IPS DF 6.9 (cell line): ENCODE measurements at regions not wholly inside any gene's neighbourhood (a gene's known extent, or its start where the extent isn't known, plus 50 kb on each side); places are given as distances from the start of the nearest gene placed in this dataset.

Source experiments
- DNase-seq: peaks from one replicate; pipeline ENCODE4 v3.0.0-alpha.2; 2013; ENCODE audit warnings: low read depth, low spot score
- H3K27ac ChIP-seq: one replicate; pipeline ENCODE4 v1.5.1; 2013; ENCODE audit warnings: low read length, control low read depth
- H3K27me3 ChIP-seq: 2 replicates; pipeline ENCODE4 v1.6.1; 2013; ENCODE audit warnings: mild to moderate bottlenecking, low read length; ENCODE audit not compliant: control insufficient read depth, insufficient read depth
- H3K36me3 ChIP-seq: 2 replicates; pipeline ENCODE4 v1.6.1; 2013; ENCODE audit warnings: low read length; ENCODE audit not compliant: control insufficient read depth, insufficient read depth
- H3K4me1 ChIP-seq: 2 replicates; pipeline ENCODE4 v1.6.1; 2013; ENCODE audit warnings: low read length; ENCODE audit not compliant: control insufficient read depth, insufficient read depth
- H3K4me3 ChIP-seq: 2 replicates; pipeline ENCODE4 v1.5.1; 2013; ENCODE audit warnings: mild to moderate bottlenecking, low read length
- H3K9me3 ChIP-seq: 2 replicates; pipeline ENCODE4 v1.6.1; 2013; ENCODE audit warnings: low read length, inconsistent platforms; ENCODE audit not compliant: control insufficient read depth, insufficient read depth
- WGBS: extraction: QIAGEN DNeasy Blood & Tissue Kit; methylation state at CpG from one replicate; pipeline ENCODE4 v1.1.7; 2013; ENCODE audit warnings: mixed read lengths, missing lambda C conversion rate; ENCODE audit not compliant: insufficient read length, insufficient coverage; 5-methylcytosine and 5-hydroxymethylcytosine counted together

DNA sequence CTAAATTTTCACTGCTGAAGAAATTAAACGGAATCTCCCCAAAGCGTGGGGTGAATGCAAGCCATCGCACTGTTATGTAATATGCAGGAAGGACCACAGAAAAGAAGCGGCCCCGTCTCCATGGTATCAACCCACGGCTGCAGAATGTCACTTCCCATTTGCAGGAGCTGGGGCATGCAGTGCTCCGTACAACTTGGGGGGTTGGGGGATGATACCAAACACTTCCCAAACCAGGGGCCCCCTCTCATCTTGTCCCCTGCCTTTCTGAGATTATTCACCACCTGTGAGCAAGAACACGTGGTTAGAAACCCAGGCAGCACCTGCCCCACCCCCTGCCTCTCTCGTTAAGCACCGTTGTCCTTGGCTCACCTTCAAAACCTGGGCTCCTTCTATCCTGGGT lies 505.1 kb upstream of the TMEM132C start:
- Histone ChIP-seq H3K27ac (no peak overlapping the region), H3K4me1 (no peaks in the 10 kb centered on the region), H3K9me3 (peaks cover 13% of the 10 kb centered on the region), H3K4me3 (no peak overlapping the region), H3K27me3 (no peaks in the 10 kb centered on the region), H3K36me3 (no peaks in the 10 kb centered on the region)
- DNase-seq, result no peak
- no CpG with 5 or more reads among the region's 10 CpGs for WGBS

DNA sequence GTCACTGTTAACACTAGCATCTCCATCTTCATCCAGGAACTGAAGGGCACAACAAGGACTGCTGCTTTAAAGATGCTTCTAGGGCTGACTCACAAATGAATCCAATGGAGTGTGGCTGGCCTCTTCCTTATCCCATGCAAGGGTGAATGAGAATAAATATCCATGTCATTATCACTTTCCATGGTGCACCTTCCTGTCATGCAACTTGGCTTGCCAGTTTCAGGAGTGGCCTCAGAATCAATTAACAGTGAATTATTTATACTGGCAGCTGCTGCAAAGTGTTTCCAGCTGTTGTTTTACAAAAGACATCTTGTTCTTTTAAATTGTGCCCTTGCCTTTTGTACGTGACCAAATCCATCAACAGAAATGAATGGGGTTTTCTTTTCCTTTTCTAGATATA lies 499.3 kb upstream of the TMEM132C start:
- Histone ChIP-seq H3K27me3 (no peaks in the 10 kb centered on the region), H3K9me3 (peaks cover 17% of the 10 kb centered on the region), H3K27ac (no peak overlapping the region), H3K36me3 (no peaks in the 10 kb centered on the region), H3K4me3 (no peak overlapping the region), H3K4me1 (no peaks in the 10 kb centered on the region)
- WGBS, result no CpG with 5 or more reads among the region's 1 CpG
- DNase-seq, result no peak

DNA sequence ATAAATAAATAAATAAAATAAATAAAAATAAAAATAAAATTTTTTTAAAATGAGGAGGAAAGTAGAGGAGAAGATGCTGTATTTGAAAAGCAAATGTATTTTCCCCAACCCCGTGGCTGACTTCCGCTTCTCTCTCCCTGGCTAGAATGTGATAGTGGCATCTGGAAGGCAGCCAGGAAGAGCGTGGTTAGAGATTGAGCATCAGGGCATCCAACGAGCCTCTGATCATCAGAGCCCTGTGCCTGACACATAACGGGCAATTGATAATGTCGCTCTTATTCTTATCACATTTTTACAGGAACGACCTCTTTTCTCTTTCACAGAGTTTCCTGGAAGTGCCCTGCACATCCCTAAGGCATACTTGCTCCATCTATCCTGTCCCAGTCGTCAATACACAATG lies 496.9 kb upstream of the TMEM132C start:
- no peak overlapping the region for H3K4me3 ChIP-seq
- no peaks in the 10 kb centered on the region for H3K27me3 ChIP-seq
- peaks cover 8% of the 10 kb centered on the region for H3K9me3 ChIP-seq
- no peak for DNase-seq
- WGBS, result no CpG with 5 or more reads among the region's 8 CpGs
- no peaks in the 10 kb centered on the region for H3K4me1 ChIP-seq
- no peaks in the 10 kb centered on the region; the same call in 1 of the 2 replicates for H3K36me3 ChIP-seq
- H3K27ac ChIP-seq, result no peak overlapping the region

DNA sequence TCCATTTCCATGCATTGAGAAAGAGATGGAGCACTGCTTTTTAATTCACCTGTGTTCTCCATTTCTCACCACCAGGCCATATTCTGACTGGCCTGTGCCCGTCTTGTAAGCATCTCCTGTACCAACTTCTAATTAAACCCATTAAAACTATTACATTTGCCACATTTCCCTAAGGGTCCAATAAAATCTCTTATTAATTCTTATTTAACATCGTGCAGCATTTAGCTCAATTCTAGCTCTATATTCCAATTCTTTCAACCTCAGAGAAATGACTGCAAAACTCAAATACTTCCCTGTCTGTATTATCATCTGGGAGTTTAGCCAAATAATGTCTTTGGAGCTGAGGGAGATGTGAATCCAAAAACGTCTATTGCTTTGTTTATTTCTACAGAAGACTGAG lies 495.4 kb upstream of the TMEM132C start:
- 100% methylated on average over 1 of the region's 3 CpGs for WGBS
- Histone ChIP-seq H3K36me3 (no peaks in the 10 kb centered on the region; the same call in 1 of the 2 replicates), H3K27ac (no peak overlapping the region), H3K4me3 (no peak overlapping the region), H3K4me1 (no peaks in the 10 kb centered on the region), H3K27me3 (no peaks in the 10 kb centered on the region), H3K9me3 (peaks cover 5% of the 10 kb centered on the region)
- no peak for DNase-seq

DNA sequence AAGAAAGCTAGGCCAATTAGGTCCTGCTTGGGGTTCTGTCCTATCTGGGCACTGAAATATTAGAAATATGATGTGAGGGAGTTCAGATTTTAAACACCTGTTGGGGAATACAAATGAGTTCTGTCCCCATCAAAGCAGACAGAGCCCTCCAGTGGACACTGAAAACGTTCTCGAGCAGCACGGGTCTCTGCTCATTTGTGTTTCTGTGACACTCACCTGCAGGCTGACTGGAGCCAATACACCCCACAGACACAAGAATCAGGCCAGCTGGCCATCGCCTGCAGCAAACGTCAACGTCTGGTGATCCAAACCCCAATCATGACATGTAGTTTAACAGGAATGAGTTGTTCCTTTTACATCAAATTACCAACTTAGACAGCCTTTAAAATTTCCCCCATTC lies 493.4 kb upstream of the TMEM132C start:
- WGBS, result no CpG with 5 or more reads among the region's 6 CpGs

DNA sequence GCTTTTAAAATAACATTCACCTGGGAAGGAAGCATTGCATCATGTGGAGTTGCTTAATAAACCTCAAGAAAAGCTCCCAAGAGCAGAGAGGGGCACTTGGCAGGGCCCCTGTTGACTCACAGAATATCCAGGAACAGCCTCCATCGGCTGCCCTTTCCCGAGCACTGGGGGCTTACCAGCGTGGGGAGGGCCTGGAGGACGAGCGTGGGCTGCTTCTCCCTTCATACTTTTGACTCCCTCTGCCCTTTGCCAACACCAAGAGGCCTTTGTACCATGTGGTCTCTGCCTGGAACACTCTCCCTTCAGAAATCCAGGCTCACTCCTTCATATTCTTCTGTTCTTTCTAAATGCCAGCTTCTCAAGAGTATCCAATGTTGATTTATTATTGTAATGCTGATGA lies 492.1 kb upstream of the TMEM132C start:
- no peak for DNase-seq
- Histone ChIP-seq H3K27ac (no peak overlapping the region), H3K4me3 (no peak overlapping the region), H3K36me3 (no peaks in the 10 kb centered on the region; the same call in 1 of the 2 replicates), H3K9me3 (peaks cover 6% of the 10 kb centered on the region), H3K27me3 (no peaks in the 10 kb centered on the region), H3K4me1 (no peaks in the 10 kb centered on the region)
- WGBS, result no CpG with 5 or more reads among the region's 5 CpGs

More for the DNA sequence above, 493.4 kb upstream of the TMEM132C start:
- peaks cover 4% of the 10 kb centered on the region for H3K9me3 ChIP-seq
- H3K27me3 ChIP-seq, result no peaks in the 10 kb centered on the region
- H3K36me3 ChIP-seq, result no peaks in the 10 kb centered on the region; the same call in 1 of the 2 replicates
- DNase-seq, result no peak
- no peak overlapping the region for H3K27ac ChIP-seq
- no peaks in the 10 kb centered on the region for H3K4me1 ChIP-seq
- no peak overlapping the region for H3K4me3 ChIP-seq

DNA sequence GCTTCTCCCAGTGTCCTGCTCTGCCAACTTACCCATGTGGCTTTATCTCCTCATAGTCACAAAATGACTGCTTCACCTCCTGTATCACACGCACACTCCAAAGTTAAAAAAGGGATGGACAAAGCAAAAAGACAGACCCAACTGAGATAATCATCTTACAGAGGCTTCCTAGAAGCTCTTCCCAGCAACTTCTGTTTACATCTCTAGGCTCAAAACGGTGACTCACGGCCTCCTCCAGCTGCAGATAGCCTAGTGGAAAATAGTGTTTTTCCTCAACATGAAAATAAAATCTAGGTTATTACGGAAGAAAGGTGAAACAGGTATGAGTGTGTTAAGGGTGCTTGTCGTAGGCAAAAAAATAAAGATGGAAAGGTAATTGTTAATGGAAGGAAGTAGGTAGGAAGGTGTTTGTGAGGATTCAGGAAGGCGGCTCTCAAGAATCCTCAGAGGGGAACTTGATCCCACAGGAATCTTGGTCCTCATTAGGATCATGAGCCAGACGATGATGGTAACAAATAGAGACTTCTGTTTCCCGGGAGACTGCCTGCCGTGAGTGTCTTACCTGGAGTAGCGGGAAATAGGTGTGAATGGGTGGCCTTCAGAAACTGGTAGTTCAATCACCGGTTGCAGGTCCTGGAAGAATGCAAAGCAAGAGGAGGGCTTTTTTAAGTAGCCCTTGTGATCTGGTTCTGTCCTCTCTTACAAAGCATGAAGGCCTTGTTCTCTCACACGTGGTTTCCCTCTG lies 487.5 kb upstream of the TMEM132C start:
- 100% methylated on average over 3 of the region's 12 CpGs for WGBS
- no peaks in the 10 kb centered on the region; the same call in 1 of the 2 replicates for H3K36me3 ChIP-seq
- H3K27ac ChIP-seq, result no peak overlapping the region
- peaks cover 7% of the 10 kb centered on the region for H3K9me3 ChIP-seq
- no peaks in the 10 kb centered on the region for H3K4me1 ChIP-seq
- no peak overlapping the region for H3K4me3 ChIP-seq
- H3K27me3 ChIP-seq, result no peaks in the 10 kb centered on the region
- DNase-seq, result no peak

DNA sequence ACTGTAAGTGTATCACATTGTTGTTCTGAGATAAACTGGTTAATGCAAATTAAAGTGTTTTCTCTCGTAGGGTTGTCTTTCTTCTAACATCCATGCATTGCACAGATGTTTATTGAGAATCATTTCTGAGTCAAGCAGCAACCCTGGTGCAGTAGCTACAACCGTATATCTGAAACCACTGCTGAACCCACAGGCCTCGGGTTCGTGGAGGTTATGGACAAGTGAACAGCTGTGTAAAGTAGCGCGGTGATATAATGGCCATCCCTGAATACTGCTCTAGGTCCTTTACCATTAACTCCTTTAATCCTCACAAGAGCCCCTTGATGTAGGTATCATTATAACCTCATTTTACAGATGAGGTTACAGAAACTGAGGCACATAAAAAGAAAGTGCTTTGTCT lies 486.1 kb upstream of the TMEM132C start:
- H3K27me3 ChIP-seq, result no peaks in the 10 kb centered on the region
- peaks cover 10% of the 10 kb centered on the region for H3K9me3 ChIP-seq
- H3K27ac ChIP-seq, result no peak overlapping the region
- no peak overlapping the region for H3K4me3 ChIP-seq
- DNase-seq, result no peak
- H3K4me1 ChIP-seq, result no peaks in the 10 kb centered on the region
- whole genome bisulfite sequencing, result no CpG with 5 or more reads among the region's 6 CpGs
- H3K36me3 ChIP-seq, result no peaks in the 10 kb centered on the region

DNA sequence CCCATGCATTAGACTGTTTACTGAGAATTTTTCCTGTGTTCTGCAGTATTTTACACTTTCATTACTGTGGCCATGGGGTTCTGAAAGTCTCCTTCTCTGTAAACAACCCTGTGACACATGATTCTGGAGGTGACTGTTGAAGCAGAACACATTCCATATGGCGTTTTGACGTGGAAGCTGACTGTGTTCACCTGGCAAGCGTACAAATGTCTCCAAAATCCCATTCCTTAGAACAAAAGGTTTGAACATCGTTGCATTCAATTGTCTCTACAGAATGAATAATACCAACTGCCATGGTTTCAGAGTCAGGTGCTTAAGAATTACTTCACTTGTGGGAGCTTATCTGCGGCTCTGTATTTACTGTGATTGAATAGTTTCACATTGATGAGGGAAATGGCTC lies 485.6 kb upstream of the TMEM132C start:
- H3K4me3 ChIP-seq, result no peak overlapping the region
- no peak for DNase-seq
- no peaks in the 10 kb centered on the region for H3K36me3 ChIP-seq
- H3K27ac ChIP-seq, result no peak overlapping the region
- H3K4me1 ChIP-seq, result no peaks in the 10 kb centered on the region
- WGBS, result no CpG with 5 or more reads among the region's 5 CpGs
- H3K27me3 ChIP-seq, result no peaks in the 10 kb centered on the region
- peaks cover 12% of the 10 kb centered on the region for H3K9me3 ChIP-seq

DNA sequence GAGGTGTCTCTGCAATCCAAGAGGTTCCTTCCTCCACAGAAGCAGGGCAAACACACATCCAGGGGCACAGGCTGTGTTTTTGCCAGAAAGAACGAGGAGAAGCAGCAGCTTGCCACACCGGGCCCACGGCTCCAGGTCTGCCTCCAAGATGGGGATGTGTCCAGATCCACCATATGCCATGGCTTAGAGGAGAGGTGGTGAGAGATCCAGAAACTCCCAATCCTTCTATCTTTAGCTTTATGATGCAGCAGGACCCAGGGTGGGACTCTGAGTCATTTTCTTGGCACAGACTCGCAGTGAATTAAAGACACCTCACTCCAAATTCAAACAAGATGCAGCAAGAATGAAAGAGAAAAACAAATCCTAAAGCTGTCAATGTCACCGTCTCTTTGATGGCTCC lies 481.4 kb upstream of the TMEM132C start:
- DNase-seq, result no peak
- Histone ChIP-seq H3K27ac (no peak overlapping the region), H3K9me3 (peaks cover 19% of the 10 kb centered on the region), H3K4me3 (no peak overlapping the region), H3K4me1 (no peaks in the 10 kb centered on the region), H3K36me3 (no peaks in the 10 kb centered on the region), H3K27me3 (no peaks in the 10 kb centered on the region)
- no CpG with 5 or more reads among the region's 5 CpGs for WGBS

DNA sequence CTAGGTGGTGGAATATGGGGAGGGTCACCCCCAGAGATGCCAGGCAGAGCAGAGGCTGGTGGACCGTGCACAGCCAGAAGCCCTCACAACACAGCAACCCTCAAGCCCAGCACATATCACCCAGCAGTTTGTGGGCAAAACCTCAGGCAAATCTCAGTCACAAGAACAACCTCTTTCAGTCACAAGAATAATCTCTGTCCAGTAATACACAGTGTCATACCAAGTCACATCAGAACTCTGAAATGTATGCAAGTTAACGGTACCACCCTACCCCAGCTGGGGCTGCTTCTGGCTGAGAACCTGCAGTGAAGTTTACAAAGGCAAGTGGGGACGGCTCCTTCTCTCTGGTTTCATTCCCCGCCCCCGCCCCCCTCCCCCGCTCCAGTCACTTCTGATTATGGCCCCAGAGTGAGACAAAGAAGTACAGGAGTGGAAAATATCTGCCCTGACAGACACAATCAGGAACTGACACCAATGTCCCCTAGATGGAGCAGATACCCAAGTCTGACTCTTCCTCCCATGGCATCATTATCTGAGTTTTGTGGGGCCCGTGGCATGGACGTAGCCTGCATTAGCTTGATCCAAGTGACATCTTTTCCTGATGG lies 480.9 kb upstream of the TMEM132C start:
- peaks cover 19% of the 10 kb centered on the region for H3K9me3 ChIP-seq
- H3K4me1 ChIP-seq, result no peaks in the 10 kb centered on the region
- no peaks in the 10 kb centered on the region for H3K36me3 ChIP-seq
- no peak overlapping the region for H3K27ac ChIP-seq
- H3K4me3 ChIP-seq, result no peak overlapping the region
- no peak for DNase-seq
- WGBS, result no CpG with 5 or more reads among the region's 8 CpGs
- H3K27me3 ChIP-seq, result no peaks in the 10 kb centered on the region
